ENCODE measurements at regions not wholly inside any gene's neighbourhood (a gene's known extent, or its start where the extent isn't known, plus 50 kb on each side); places are given as distances from the start of the nearest gene placed in this dataset.

DNA sequence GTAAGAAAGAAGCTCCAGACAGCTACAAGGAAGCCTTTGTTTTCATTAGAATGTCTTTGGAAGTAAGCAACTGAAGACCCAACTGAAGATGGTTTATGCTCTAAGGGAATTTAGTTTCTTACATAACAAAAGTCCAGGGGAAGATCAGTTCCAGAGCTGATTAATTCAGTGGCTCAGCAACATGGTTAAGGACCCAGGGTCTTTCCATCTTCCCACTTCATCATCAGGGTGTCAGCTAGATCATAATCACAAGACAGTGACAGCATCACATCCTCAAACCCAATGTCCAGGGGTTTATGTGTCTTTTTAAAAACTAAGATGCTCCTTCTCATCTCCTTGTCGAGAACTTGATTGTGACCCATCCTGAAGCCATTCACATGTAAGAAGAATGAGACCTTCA, 119.7 kb upstream of the PRDM1 start:
- DNase-seq (ENCODE audit: low spot score) = no peak

DNA sequence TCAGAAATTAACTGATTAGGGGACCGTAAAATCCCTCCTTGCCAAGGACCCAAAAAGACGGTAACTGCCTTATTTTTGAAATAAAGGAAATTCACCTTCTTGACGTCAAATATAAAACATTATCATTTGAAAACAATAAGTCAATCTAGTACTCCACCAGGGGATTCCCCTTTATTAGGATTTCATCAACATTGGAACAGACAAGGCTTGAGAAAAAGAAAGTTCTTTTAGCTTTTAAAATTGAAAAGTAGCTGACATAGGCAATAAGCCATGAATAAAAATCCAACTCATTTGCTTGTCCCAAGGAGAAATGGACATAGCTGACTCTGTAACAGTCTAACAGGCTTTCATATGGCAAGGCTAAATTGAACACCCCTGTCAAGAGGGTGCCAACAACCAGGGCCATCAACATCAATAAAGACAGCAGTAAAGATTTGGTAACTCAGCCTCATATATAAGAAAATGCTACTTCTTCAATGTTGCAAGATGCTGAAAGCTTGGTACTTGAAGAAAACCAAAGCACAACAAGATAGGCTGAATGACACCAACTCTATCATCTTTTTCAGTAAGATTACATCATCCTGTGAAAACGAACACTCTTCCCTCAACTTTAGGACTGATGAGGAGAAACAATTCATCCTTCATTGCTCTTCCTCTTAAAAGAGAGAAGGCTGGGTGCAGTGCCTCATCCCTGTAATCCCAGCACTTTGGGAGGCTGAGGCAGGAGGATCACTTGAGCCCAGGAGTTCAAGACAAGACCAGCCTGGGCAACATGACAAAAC, 121.0 kb upstream of the PRDM1 start:
- no peak for DNase-seq (ENCODE audit: low spot score)

DNA sequence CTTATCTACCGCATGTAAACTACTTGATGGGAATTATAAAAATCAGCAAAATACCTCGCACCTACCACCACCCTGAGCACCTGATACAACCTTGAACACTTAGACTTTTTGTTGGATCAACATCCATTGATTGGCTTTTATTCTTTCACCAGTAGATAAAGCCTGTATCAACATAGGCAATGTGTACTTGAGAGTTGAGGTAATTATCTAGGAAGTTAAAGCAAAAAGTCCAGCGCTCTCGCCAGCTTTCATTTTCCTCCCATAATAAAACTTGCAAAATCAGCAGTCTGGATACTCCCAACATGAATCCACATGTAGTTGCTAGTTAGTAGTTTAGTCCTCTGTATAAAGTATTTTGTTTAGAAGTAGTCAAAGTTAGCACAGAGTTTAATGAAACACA, 132.0 kb upstream of the PRDM1 start:
- DNase-seq (ENCODE audit: low spot score) = no peak

DNA sequence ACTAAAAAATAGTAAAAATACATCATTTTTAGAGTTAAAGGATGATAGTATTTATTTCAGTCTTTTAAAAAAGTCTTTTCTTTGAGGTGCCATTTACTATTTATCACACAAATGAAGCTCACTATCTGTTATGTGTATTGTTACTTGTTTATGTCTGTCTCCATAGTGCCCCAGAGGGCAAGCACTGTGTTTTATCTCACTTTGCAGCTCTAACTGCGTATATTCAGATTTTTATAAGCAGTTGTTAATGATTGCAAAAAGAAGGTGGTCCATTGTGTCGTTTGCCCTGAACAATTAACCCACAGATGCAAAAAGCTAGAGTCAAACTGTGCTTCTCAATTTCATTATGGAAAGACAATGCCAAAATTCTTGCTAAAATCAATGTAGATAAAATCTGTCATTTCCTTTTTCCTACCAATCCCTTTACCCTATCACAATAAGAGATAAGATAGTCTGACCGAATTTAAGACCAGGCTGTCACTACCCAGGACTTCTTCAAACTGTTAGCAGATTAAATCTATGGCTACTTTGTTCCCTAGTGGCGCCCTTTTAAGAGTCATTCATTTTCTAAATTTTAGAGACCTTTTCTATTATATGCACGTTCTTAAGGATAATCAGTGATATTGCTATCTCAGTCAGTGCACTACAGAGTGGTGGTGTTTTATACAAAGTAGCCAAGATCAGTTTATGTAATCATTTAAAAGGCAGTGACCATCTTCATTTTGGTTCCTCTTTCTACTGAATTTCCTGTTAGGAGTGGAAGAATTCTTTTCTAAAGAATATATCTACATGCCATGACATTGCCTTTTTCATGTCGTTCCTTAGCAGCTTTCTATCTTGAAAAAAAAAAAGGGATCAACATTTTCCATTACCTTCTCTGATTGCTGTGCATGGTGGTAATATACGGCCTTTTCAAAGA, 133.1 kb upstream of the PRDM1 start:
- DNase-seq (ENCODE audit: low spot score) = no peak

DNA sequence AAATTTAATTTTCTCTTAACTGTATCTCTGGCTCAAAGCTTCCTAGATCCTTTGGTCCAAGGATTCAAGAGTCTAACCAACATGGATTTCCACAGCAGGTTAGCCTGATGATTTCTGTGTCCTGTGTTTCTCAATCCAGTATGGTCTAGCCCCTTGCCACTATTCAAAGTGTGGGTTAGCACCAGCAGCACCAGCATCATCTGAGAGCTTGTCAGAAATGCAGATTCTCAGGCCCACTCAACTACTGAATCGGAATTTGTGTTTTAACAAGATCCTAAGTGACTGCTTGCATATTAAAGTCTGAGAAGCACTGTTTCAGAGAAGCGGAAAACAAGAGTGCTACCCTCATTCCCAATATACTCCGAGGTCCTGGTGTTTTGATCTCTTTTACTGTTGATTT, 133.8 kb upstream of the PRDM1 start:
- DNase-seq (ENCODE audit: low spot score) = no peak

DNA sequence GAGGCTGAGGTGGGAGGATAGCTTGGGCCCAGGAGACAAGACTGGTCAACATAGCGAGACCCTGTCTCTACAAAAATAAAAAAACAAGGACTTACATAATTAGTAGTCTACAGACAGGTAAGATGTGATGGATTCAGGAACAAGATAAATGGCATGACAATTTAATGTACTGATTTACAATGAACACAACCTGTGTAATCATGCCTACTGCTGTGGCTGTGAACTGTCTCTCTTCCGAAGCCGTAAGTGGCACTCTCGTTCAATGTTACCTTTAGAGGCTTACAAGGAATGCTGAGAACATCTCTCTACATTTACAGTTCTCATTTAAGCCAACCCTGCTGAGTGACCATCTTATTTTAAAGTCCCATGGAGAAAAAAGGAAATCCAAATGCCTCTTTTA, 134.8 kb upstream of the PRDM1 start:
- DNase-seq (ENCODE audit: low spot score) = no peak

DNA sequence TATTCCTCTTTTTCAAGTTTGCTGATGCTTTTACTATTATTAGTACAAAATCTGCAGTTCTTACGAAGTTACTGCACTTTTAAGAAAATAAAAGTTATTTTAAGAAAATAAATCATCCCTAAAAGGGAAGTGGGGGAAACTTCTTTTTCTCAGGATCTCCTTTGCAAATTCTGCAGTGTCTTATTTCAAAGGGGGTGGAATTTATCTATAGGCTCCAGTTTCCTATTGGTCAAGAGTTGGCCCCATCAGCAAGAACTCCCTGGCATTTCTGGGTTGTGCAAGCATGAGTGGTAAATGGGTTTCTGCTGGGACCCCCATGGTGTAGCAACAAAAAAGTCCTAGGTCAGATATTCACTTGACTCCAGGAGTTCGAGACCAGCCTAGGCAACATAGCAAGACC, 136.3 kb upstream of the PRDM1 start:
- no peak for DNase-seq (ENCODE audit: low spot score)

DNA sequence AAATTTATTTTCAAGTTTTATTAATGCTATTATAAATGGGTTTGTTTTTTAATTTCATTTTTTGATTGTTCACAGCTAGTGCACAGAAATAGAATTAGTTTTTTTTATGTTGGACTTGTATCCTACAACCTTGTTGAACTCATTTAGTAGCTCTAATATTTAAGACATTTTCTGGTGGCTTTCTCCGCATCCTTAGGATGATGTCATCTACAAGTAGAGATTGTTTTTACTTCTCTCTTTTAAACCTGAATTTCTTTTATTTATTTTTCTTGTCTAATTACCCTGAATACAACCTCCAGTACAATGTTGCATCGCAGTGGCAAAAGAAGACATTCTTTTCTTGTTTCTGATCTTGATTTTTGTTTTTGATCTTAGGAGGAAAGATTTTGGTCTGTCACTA, 142.6 kb upstream of the PRDM1 start:
- no peak for DNase-seq (ENCODE audit: low spot score)

DNA sequence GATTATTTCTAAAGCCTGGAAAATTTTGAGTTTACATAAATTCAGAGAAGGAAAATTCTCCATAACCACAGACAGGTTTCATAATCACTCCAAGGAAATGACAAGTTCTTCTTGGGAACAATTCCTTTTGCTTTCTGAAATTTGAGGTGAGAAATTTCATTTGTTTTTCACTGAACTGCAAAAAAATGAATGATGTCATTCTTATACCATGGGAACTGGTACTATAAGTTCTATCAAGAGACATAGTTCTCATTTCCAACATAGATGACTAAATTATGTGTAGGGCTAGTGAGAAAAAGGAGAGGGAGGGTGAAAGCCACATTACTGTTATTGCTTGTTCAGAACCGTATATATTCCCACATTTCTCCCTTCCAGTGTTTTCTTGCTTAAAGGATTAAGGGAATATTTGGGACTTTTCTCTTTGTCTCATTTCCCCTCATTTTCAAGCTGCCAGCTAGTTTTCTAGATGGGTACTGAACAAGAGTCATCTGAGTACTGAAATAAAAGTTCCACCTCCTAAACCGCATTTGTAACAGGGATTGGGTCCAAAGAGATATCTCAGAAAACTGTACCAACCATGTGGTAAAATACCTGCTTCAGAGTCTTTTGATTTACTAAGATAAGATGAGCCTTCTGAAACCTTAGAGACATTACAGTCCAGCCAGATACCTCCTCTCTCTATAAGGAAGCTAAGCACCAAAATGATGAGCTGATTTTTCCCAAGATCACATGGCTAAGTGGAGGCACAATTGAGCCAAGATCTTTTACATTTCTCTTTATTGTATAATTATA, 144.3 kb upstream of the PRDM1 start:
- no peak for DNase-seq (ENCODE audit: low spot score)

DNA sequence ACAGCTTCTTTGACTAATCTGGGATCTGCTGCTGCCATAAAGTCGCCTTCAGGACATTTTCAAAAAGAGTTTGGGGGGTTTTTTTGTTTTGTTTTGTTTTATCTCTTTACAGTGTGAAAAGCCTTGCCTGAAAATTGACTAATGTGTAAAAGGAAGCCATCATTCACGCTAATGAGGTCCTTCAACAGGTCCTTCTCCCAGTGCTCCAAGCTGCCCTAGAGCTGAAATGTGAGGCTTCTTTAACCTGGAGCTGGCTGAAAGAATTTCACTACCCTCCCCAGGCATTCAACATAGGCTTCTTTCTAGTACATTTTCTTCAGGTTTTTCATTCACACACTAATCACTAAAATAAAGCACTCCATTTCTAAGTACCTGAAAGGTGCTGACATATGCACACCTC, 145.1 kb upstream of the PRDM1 start:
- DNase-seq (ENCODE audit: low spot score) = no peak

DNA sequence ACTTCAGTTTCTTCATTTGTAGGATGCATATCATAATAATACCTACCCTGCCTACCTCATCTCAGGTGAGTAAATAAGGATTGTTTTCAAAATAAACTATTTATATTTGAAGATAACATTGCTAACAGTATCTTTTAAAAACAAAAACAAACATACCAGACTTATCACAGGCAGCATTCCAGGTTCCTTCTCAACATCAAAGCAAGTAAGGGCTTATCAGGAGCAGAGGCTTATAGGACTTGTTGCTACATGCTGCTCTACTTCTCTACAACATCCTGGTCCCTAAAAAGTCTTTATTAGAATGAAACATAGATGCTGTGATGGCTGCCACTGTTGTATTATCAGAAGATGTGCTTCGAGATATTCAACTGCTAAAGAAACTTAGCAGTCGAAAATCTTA, 149.2 kb upstream of the PRDM1 start:
- DNase-seq (ENCODE audit: low spot score) = no peak

DNA sequence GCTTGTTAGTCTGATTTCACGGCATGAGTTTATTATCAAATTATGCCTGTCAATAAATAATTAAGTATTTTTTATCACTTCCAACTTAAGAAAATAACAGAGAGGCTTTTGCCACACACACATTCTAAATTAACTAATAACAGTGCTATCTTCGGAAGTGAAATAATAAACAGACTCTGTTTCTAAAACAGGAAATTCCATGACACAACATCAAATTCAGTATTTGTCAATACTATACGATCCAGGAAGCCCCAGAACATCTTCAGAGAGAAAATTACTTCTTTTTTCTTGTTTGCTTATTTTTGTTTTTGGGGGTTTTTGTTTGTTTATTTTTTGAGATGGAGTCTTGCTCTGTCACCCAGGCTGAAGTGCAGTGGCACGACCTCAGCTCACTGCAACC, 150.7 kb upstream of the PRDM1 start:
- DNase-seq (ENCODE audit: low spot score) = no peak

DNA sequence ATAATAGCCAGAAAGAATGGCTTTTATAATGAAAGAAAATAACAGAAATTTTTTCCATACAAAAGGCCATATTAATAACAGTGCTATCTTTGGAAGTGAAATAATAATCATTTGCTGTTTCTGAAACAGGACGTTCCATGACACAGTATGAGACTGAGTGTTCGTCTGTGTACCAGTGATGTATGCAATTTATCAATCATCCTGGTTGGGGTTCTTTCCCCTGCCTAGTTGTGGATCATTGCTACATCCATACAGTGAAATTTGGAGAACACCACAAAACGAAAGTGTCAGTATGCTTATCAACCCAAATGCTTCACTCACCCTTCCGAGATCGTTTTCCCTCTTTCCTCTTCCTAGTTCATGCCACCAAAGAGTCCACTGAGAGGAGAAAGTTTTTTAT, 151.4 kb upstream of the PRDM1 start:
- DNase-seq (ENCODE audit: low spot score) = no peak

DNA sequence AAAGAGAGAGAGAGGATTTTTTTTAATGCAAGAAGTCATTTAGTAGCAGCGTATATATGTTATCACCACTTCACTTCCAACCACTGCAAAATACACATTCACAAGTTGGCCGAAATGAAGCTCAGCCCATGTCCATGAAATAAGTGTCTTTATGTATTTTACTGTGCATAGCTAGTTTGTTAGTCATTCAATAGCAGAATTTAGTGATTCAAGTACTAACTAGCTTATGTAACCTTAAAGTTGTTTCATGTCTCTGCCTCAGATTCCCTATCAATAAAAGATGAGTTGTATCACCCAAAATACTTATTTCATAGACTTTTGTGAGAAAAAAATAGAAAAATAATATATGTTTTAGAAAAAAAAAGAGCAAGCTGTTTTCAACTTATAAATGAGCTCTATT, 153.7 kb upstream of the PRDM1 start:
- DNase-seq (ENCODE audit: low spot score) = no peak

DNA sequence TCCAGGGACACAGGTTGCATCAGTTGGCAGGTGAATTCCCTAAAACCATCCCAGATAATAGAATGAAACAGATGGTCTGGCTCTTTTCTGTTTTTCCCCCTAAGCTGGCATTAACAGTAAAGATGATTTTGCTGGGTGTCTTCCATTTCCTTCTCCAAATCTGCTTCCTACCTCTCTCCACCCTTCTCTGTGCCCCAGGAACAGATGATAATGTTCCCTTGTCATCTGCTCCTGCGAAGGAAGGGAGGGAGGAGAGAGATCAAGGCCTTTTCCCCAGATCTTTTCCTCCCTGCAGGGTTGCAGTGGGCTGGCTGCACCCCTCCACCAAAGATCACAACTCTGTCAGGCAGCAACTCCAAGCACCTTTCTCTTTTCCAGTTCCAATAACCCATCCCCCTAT, 156.5 kb upstream of the PRDM1 start:
- no peak for DNase-seq (ENCODE audit: low spot score)

DNA sequence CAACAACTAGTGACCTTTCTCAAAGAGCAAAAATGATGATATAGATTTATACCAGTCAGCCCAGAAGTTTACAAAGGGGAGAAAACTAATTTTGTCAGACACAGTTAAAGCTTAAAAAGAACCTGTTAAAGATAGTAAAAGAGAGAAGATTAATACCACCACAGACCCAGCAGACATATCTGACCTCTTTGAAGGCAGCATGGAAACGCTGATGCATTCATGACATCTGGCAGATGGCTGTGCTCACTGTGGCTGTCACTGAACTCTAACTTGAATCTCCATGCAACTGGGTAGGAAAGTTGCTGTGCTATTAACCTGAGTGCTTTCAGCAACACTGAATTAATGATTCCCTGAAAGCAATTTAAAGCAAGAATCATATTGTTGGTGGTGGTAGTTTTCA, 159.8 kb upstream of the PRDM1 start:
- no peak for DNase-seq (ENCODE audit: low spot score)

DNA sequence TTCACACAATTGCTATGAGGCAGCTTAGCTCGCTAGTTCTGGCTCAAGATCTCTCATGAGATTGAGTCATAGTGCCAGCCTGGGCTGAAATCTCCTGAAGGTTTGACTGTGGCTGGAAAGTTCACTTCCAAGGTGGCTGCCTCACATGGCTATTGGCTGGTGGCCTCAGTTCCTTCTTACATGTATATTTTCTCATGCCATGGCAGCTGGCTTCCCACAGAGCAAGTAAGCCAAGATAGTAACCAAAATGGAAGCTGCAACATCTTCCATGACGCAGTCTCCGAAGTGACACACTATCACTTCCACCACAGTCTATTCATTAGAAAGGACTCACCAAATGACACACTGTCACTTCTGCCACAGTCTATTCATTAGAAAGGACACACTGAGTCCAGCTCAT, 160.4 kb upstream of the PRDM1 start:
- no peak for DNase-seq (ENCODE audit: low spot score)

DNA sequence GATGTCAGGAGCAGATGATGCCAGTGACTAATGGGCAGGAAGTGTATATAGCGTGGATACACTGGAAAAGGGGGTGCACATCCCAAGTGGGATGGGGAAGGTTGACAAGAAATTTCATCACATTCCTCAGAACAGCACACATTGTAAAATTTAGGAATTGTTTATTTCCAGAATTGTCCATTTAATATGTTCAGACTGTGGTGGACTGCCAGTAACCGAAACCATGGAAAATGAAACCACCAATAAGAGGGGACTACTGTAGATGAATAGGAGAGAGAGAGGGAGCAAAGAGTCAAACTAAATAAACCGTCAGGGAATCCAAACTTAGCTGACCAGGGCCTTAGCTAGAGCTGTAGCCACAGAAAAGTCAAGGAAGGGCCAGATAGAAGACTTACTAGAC, 164.4 kb upstream of the PRDM1 start:
- DNase-seq (ENCODE audit: low spot score) = no peak

DNA sequence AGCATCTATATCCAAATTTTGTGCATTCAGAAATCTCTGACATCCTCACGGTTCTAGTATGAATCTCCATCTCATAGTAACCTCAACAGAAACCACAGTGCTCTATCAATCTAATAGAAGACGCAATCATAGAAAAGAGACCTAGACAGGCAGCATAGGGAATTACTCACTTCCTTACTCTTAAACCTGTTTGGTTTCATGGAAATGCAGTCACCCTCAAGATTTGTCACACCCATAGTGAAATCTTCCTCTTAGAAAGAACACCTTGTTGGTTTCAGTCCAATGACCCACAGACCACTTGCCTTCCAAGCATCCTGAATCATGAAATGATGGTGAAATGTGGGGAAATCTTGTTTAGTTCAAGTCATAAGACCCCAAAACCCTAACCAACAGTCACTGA, 166.1 kb upstream of the PRDM1 start:
- no peak for DNase-seq (ENCODE audit: low spot score)

DNA sequence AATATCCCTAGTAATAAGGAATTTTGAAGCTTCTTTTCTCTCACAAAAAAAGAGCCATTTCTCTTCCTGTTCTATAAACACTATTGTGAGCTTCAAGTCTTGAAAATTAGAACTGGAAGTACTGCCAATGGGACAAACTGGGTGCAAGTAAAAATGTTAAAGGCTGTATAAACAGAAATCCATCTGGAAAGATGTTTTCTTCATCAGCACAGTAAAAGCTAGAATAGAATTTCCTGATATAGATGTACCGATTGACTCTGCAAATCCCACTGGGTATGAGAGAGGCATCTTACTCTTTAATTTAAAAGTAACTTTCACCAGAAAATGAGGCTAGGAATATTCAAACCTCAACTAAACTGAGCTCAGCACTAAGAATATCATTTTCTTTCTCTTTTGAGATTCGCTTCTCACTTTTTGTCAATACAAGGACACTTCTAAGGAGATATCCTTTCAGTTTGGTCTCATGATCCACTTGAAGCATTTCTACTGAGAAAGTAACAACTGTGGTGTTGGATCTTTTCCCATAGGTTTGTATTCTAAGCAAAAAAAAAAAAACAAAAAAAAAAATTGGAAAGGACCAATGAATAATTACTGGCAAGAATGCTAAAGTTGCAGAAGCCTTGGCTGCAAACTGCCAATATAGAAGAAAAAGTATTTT, 169.0 kb upstream of the PRDM1 start:
- no peak for DNase-seq (ENCODE audit: low spot score)

DNA sequence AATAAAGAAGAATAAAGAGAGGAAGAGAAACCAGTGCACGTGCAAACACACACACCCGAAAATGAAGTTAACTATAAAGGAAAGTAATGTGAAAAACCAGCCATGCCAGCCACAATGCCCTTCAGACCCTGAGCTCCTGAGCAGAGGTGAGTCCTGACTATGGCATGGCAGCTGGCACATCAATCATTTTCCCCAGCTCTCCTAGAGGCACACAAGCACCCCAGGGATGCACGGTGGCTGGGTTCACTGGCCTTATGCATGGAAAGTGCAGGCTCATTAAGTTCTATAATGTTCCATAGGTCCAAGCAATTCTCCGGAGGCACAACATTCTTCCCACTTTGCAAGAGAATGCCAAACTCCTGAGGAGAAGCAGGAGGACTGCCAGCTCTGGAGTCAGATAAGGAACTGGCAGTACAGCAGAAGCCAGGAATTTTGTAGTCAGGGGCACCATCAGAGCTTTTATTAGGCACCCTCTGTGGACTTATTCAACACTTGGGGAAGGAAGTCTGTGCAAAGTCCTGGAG, 175.0 kb upstream of the PRDM1 start:
- DNase-seq (ENCODE audit: low spot score) = no peak

DNA sequence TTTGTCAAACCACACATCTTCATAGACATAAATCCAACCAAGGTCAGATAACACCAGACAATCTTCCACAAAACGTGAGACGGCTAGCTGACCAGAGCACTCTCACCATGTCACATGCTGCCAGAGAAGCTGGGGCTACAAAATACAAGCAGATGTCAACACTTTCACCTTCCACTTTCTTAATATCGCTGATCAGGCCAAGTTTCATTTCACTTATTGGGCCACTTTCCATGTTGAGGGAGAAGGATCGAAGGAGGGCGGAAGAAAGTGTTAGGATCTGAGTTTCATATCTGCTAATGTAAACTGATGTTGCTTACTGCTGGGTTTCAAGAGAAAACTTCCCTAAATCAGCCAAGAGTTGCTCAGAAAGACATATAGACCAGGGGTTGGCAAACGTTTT, 177.0 kb upstream of the PRDM1 start:
- no peak for DNase-seq (ENCODE audit: low spot score)
